SH-SY5Y (cell line): ENCODE measurements at regions not wholly inside any gene's neighbourhood (a gene's known extent, or its start where the extent isn't known, plus 50 kb on each side); places are given as distances from the start of the nearest gene placed in this dataset.

Source experiments
- GATA2 ChIP-seq: IDR thresholded peaks from 2 replicates; pipeline ENCODE4 v1.6.1; 2011; ENCODE audit warnings: mild to moderate bottlenecking, low read depth, low read length
- GATA3 ChIP-seq: IDR thresholded peaks from 2 replicates; pipeline ENCODE4 v1.6.1; 2011; ENCODE audit warnings: low read depth, mild to moderate bottlenecking, low read length, moderate library complexity

DNA sequence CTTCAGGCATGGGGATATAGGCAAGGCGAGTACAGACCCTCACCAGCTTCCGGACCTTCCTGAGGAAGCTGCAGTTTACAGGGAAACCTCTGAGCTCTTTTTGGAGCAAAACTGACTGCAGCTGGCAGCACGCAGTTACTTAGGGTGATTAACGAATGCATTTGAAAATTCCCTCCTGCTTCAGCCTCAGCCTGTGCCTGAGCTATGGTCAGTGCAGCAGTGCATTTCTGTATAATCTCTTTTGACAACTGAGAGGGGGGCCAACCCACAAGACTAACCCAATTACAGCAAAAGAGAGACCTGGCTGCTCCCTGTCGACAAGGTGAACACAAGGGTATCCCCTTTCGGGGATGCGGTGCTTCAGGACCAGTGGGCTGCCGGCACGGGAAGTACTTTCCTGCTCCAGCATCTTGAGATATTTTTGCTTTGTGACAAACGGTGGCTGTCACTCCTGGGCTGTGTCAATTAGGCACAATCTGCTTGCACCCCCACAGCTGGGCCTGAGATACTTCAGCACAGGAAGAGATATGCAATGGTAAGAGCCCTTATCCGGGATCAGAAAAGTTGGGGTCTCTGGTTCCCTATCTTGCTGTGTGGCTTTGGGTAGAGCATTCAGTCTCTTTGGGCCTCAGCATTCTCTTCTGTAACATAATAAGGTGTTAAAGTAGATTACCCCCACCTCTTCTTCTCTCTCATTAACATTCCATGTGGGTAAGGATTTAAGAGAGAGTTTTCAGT, 141.0 kb downstream of the TMEM17 start:
- TF ChIP-seq GATA2 (no peak), GATA3 (no peak)

DNA sequence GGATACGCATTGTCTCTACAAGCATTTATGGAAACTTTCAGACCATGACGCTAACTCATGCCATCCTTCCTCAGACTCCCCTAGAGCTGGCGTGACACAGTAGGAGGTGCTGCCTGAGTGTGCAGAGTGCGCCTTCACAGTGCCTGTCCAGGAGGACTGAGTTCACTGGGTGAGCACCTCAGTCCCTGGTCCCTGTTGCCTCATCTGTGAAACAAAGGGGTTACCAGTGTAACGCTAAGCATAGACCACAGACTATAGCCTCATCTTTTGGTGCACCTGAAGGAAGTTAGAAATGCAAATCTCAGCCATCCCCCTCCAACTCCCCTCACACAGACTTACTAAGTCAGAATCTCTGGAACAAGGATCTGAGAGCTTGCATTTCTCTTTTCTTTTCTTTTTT, 142.8 kb downstream of the TMEM17 start:
- TF ChIP-seq GATA2, result no peak
- TF ChIP-seq GATA3, result no peak

DNA sequence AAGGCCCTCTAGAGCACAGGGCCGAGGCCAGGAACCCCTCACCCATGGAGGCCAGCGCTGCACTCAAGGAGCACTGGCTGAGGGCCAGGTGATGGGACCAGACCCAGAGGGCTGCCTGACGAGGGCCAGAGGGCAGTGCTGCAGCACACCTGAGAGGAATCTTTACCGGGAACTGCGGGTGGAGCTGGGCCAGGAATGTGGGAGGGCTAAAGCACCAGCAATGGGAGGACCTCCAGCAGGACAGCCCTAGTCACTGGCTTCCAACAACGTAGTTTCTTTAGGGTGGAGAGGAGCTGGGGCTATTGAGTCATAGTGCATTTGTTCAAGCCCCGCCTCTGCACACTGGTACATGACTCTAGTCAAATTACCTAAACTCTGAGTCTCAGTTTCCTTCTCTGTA, 143.4 kb downstream of the TMEM17 start:
- TF ChIP-seq GATA3 (no peak), GATA2 (no peak)

DNA sequence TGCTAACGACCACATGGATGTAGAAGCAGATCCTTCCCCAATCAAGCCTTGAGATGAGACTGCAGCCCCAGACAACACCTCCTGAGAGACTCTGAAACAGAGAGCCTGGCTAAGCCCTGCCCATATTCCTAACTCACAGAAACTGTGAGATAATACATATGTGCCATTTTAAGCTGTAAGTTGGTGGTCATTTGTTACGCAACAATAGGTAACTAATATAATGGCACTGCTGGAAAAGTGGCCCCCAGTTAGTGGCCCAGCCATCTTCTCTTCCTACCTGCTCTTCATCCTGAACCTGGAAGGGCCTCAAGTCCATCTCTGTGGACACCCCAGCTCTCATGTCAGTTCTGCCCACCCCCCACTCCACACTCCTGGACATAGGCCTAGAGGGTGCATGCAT, 144.0 kb downstream of the TMEM17 start:
- no peak for TF ChIP-seq GATA3
- TF ChIP-seq GATA2, result no peak

DNA sequence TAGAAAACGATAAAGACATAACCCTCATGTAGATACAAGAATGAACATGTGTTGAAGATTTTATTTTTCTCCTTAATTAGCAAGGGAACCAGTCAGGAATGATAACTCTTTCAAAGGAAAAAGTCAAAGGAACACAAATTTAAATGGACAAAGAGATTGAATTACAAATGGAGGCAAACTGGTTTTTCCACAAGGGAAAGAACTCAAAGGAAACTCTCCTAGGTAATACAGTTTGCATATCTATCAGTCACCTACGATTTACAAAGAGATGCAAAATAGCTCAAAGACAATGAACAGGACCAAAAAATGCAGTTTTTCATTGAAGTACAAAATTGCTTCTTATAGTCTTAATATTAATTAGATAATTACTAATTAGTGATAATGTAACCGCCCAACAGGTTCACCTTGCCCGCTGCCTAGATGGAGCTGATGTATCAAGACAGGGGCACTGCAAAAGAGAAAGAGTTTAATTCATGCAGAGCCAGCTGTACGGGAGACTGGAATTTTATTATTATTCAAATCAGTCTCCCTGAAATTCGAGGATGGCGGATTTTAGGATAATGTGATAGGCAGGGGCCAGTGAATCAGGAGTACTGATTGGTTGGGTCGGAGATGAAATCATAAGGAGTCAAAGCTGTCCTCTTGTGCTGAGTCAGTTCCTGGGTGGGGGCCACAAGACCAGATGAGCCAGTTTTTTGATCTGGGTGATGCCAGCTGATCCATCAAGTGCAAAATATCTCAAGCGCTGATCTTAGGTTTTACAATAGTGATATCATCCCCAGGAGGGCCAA, 151.0 kb downstream of the TMEM17 start:
- TF ChIP-seq GATA3, result no peak

DNA sequence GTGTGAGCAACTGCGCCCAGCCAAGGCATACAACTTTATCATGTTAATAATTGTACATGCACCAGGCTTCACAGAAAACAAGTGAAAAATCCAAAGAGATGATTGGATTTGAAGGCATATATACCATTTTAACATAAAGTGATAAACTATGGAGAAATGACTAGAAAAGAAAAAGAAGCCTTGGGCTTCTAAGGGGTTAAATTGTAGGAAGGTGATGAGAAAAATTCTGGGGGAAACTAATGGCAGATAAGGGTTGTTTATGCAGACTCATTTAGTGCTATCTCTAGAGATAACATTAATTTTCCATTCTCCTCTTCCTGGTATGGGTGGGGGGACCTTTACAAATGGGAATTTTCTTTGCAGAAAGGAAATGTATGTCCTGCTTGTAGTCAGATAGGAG, 154.0 kb downstream of the TMEM17 start:
- TF ChIP-seq GATA2, result no peak
- TF ChIP-seq GATA3, result no peak

DNA sequence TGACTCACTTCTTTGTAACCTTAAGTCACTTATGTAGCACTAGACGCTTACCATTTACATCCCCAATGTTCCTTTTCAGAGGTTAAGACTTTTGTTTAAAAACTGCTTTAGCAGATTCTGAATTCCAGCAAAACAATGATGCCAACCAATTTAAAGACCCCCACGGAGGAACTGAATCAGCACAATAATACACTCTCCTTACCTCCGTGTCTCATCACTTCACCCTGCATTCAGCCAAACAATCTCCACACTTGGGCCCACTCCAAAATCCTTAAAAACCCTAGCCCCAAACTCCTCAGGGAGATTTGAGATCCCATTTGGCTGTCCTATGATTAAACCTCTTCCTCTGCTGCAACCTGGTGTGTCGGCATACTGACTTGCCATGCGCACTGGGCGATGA, 153.9 kb downstream of the B3GNT2 start:
- TF ChIP-seq GATA2 (no peak), GATA3 (no peak)

DNA sequence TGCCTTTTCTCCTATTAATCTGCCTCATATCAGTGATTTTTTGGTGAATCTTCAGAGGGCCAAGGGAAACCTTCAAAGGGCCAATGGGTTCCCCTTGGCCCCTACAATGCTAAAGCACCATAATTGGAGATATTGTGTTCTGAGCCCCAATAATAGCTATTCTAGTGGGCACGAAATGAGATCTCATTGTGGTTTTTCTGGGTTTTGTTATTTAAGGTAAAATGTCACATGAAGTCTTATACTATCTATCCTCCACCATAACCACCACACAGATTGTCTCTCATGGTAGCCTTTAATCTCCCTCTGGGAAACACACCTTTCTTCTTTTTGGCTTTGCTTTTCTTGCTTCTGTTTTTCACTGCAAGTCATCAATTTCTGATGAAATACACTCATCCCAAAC, 152.8 kb downstream of the B3GNT2 start:
- TF ChIP-seq GATA3, result no peak
- TF ChIP-seq GATA2, result no peak

DNA sequence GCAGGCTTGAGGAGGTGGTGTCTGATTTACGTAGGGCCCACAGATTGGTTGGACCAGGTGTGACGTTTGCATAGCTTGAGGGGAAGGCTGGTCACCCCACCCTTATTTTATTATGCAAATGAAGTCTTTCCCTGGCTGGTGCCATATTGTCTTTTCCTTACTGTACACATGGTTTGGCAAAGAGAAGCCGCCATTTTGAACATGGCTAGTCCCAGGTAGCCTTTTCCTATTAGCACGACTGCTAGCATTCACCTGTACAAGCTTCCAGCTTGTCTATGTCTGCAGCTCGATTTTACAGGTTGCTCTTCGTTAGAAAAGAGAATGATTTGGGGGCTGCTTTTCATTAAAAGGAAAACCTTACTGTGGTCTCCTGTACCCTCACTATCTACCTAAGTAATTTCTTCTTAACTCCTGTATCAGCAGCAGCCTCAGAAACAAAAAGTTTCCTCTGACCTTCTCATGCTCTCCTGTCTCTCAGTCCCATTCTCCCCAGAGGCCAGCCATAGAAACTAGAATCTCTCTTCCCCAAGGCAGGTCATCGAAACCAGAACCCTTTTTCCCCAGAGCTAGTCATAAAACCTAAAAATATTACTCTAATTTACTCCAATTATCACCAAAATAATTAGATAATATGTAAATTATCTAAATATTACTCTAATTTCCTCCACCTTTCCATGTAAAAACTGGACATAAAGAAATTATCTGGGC, 151.8 kb downstream of the B3GNT2 start:
- TF ChIP-seq GATA3 (no peak), GATA2 (no peak)

DNA sequence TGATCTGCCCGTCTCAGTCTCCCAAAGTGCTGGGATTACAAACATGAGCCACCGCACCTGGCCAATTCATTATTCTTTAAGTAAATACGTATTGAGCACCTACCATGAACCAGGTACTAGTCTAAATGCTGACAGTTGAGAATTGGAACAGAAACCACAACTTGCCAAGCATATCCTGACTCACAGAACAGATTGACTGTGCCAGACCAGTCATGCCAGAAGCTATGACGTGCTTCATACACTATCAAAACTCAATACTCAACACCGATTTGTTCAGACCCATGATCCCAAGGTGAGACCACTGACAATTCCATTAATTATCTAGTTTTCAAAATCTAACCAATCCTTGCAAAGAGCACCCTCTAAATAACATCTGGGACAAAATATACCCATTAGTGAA, 148.6 kb downstream of the B3GNT2 start:
- TF ChIP-seq GATA2, result no peak
- no peak for TF ChIP-seq GATA3

DNA sequence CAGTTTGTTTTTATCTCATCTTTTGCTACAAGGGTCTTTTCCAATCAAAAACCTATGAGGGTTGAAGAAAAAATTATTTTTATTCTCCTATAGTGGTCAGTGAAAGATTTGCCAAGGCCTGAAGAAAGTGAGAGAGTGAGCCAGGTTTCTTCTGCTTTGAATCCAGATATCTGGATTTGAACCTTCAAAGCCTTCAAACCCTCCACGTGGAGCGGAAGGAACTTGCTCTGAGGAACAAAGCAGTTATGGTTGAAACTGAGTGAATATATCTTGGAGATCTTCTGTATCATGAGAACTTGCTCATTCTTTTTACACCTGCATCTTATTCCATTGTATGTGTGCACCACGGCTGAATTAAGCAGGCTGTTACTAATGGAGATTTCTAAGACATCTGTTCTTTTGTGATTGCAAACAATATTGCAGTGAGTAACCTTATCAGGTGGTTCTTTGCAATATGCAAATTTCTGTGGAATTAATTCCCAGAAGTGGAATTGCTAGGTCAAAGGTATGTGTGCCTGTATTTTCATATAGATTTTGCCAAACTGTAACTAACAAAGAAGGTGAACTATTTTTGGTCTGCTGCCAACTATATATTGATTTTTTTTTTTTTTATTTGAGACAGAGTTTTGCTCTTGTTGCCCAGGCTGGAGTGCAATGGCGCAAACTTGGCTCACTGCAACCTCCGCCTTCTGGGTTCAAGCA, 147.9 kb downstream of the B3GNT2 start:
- no peak for TF ChIP-seq GATA2
- no peak for TF ChIP-seq GATA3

DNA sequence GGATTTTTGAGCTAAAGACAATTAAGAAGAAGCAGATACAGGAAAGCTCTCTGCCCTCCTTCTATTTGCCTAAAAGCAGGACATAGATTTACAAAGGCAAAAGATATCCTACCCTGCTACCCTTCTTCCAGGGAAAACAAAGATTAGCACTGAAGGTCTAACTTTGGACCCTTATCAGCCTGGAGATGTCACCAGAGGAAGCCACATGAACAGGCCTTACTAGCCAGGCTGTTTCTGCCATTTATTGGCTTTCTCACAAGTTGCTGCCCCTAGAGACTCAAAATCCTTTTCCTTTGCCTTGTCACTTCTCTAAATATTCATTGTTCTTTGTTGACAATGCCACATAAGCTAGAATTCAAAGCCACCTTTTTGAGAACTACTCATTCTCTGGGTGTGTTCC, 147.3 kb downstream of the B3GNT2 start:
- TF ChIP-seq GATA3 (no peak), GATA2 (no peak)

DNA sequence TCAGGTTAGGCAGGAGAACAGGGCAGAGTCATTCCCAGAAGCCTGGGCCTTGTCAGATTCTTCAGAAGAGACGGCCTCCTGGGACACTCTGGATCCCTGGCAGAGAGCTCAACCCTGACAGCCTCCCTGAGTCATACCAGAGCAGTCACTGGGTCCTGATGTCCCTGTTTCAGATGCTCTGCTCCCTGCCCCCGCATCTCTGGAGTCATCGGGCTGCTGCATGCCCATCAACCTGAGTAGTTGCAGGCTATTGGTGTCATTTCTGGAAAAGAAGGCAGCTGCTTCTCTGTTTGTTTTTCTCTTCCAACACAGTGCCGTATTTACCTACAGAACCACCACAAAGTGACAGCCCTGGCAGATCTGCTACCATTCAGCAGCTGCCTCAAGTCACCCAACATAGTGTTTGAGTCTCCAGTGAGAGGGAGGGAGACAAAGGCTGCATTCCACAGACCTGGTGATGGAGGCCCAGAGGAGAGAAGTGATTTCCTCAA, 145.1 kb downstream of the B3GNT2 start:
- no peak for TF ChIP-seq GATA2
- TF ChIP-seq GATA3, result no peak

DNA sequence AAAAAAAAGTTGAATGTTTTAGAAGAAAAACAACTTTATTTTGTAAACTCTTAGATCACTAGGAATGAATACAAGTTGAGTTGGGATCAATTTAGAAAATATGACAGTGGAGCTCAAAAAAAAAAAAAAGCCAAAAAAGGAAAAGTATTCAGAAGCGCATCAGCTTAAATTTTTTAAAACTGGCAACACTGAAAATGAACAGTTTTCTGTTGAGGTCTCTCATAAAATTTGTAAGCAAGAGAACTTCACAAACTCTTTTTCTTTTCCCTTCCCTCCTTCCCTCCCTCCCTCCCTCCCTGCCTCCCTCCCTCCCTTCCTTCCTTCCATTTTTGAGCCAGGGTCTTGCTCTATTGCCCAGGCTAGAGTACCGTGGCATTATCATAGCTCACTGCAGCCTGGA, 143.9 kb downstream of the B3GNT2 start:
- TF ChIP-seq GATA3, result no peak
- TF ChIP-seq GATA2, result no peak

DNA sequence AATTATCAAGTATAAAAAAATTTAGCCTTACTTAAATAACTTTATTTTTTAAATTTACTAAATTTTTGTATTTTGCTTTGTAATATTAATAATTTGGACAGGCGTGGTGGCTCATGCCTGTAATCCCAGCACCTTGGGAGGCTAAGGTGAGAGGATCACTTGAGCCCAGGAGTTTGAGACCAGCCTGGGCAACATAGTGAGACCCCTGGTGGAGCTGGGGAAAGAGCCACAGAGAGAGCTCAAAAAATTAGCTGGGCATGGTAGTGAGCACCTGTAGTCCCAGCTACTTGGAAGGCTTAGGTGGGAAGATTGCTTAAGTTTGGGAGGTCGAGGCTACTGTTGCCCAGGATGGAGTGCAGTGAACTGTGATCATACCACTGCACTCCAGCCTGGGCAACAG, 143.5 kb downstream of the B3GNT2 start:
- TF ChIP-seq GATA3 (no peak), GATA2 (no peak)
